Liver (tissue), 8 donors: ENCODE measurements at regions not wholly inside any gene's neighbourhood (a gene's known extent, or its start where the extent isn't known, plus 50 kb on each side); places are given as distances from the start of the nearest gene placed in this dataset.

Experiments used
- DNase-seq: peaks from one replicate; pipeline ENCODE4 v3.0.0-alpha.2; 2017; ENCODE audit warnings: low spot score
- H3K27ac ChIP-seq, 2 donors: one replicate each; pipeline ENCODE4 v1.7.0; 2013; ENCODE audit warnings: inconsistent platforms in 2 of 2, low read length in 2 of 2, control low read depth in 1 of 2, low read depth in 1 of 2, mild to moderate bottlenecking in 1 of 2
- H3K27me3 ChIP-seq, 4 donors: one replicate each; pipeline versions ENCODE4 v1.6.1 to v1.7.0; 2013; ENCODE audit warnings: low read length in 3 of 4, inconsistent platforms in 1 of 4, mild to moderate bottlenecking in 1 of 4, moderate library complexity in 1 of 4; ENCODE audit not compliant: control insufficient read depth in 4 of 4, insufficient read depth in 4 of 4
- H3K36me3 ChIP-seq, 4 donors: one replicate each; pipeline versions ENCODE4 v1.6.1 to v1.7.0; 2013; ENCODE audit warnings: low read length in 3 of 4, mild to moderate bottlenecking in 3 of 4, low read depth in 1 of 4, moderate library complexity in 1 of 4; ENCODE audit not compliant: control insufficient read depth in 4 of 4, insufficient read depth in 3 of 4
- H3K4me1 ChIP-seq, 4 donors: one replicate each; pipeline versions ENCODE4 v1.6.1 to v1.7.0; 2013; ENCODE audit warnings: low read length in 3 of 4, mild to moderate bottlenecking in 3 of 4, moderate library complexity in 1 of 4; ENCODE audit not compliant: control insufficient read depth in 4 of 4, insufficient read depth in 4 of 4
- H3K4me3 ChIP-seq, 3 donors: one replicate each; pipeline versions ENCODE4 v1.6.1 to v1.7.0; 2013; ENCODE audit warnings: low read length in 3 of 3, control low read depth in 1 of 3, low read depth in 1 of 3, mild to moderate bottlenecking in 1 of 3
- H3K9ac ChIP-seq, 2 donors: one replicate each; pipeline ENCODE4 v1.7.0; 2013; ENCODE audit warnings: low read length in 2 of 2, mild to moderate bottlenecking in 2 of 2, moderate library complexity in 2 of 2, control low read depth in 1 of 2, low read depth in 1 of 2
- H3K9me3 ChIP-seq, 4 donors: one replicate each; pipeline versions ENCODE4 v1.6.1 to v1.7.0; 2013; ENCODE audit warnings: low read length in 3 of 4; ENCODE audit not compliant: control insufficient read depth in 4 of 4
- EGR1 ChIP-seq, 2 donors: IDR thresholded peaks; 2 replicates each; pipeline ENCODE4 v1.6.1; 2016 to 2018; ENCODE audit warnings: antibody characterized with exemption in 2 of 2, low read depth in 2 of 2
- FOXA1 ChIP-seq: IDR thresholded peaks from 2 replicates; pipeline ENCODE4 v1.6.1; 2016; ENCODE audit warnings: antibody characterized with exemption
- FOXA2 ChIP-seq: IDR thresholded peaks from 2 replicates; pipeline ENCODE4 v1.6.1; 2016; ENCODE audit warnings: antibody characterized with exemption
- GABPA ChIP-seq, 2 donors: IDR thresholded peaks in 1 of 2; conservative IDR thresholded peaks in 1 of 2; 2 replicates each; pipeline ENCODE4 v1.6.1; 2016; ENCODE audit warnings: antibody characterized with exemption in 2 of 2, mild to moderate bottlenecking in 1 of 2, moderate library complexity in 1 of 2
- HNF4A ChIP-seq, 2 donors: conservative IDR thresholded peaks; 2 replicates each; pipeline ENCODE4 v1.6.1; 2016; ENCODE audit warnings: antibody characterized with exemption in 2 of 2, mild to moderate bottlenecking in 2 of 2
- HNF4G ChIP-seq: IDR thresholded peaks from 2 replicates; pipeline ENCODE4 v1.6.1; 2016; ENCODE audit warnings: antibody characterized with exemption
- JUND ChIP-seq, 2 donors: IDR thresholded peaks; 2 replicates each; pipeline ENCODE4 v1.6.1; 2016; ENCODE audit warnings: antibody characterized with exemption in 2 of 2
- NR2F2 ChIP-seq: IDR thresholded peaks from 2 replicates; pipeline ENCODE4 v1.6.1; 2016; ENCODE audit warnings: antibody characterized with exemption
- RAD21 ChIP-seq, 2 donors: IDR thresholded peaks; 2 replicates each; pipeline ENCODE4 v1.6.1; 2016; ENCODE audit warnings: antibody characterized with exemption in 2 of 2, mild to moderate bottlenecking in 2 of 2
- RXRA ChIP-seq, 2 donors: IDR thresholded peaks; 2 replicates each; pipeline ENCODE4 v1.6.1; 2017 to 2018; ENCODE audit warnings: antibody characterized with exemption in 2 of 2, mild to moderate bottlenecking in 1 of 2
- SP1 ChIP-seq: IDR thresholded peaks from 2 replicates; pipeline ENCODE4 v1.6.1; 2018; ENCODE audit warnings: antibody characterized with exemption, mild to moderate bottlenecking
- TAF1 ChIP-seq: conservative IDR thresholded peaks from 2 replicates; pipeline ENCODE4 v1.6.1; 2016; ENCODE audit warnings: antibody characterized with exemption, mild to moderate bottlenecking
- YY1 ChIP-seq: IDR thresholded peaks from 2 replicates; pipeline ENCODE4 v1.6.1; 2016; ENCODE audit warnings: antibody characterized with exemption, mild to moderate bottlenecking
- WGBS: extraction: QIAGEN DNeasy Blood & Tissue Kit; methylation state at CpG from one replicate; pipeline ENCODE4 v1.1.7; 2013; 5-methylcytosine and 5-hydroxymethylcytosine counted together
- TF ChIP-seq, protein P1 (sequence below): IDR thresholded peaks from 2 replicates; pipeline ENCODE4 v1.6.1; 2016; ENCODE audit warnings: antibody characterized with exemption
- TF ChIP-seq, protein P2 (sequence below): fragments of 150-350 bp; IDR thresholded peaks from 2 replicates; pipeline ENCODE4 v1.5.1; 2017; ENCODE audit warnings: improper control_type of control experiment, low read depth, low read length; ENCODE audit not compliant: missing input control
- TF ChIP-seq, protein P3 (sequence below): IDR thresholded peaks from 2 replicates; pipeline ENCODE4 v1.6.1; 2016; ENCODE audit warnings: antibody characterized with exemption
- TF ChIP-seq, protein P4 (sequence below): IDR thresholded peaks from 2 replicates; pipeline ENCODE4 v1.6.1; 2016; ENCODE audit warnings: antibody characterized with exemption
- TF ChIP-seq, protein P5 (sequence below): IDR thresholded peaks from 2 replicates; pipeline ENCODE4 v1.6.1; 2016; ENCODE audit warnings: antibody characterized with exemption, mild to moderate bottlenecking
- donor health status: healthy.
- donor health status: healthy.
- donor health status: healthy.
- donor health status: healthy.
- donor health status: healthy.

DNA sequence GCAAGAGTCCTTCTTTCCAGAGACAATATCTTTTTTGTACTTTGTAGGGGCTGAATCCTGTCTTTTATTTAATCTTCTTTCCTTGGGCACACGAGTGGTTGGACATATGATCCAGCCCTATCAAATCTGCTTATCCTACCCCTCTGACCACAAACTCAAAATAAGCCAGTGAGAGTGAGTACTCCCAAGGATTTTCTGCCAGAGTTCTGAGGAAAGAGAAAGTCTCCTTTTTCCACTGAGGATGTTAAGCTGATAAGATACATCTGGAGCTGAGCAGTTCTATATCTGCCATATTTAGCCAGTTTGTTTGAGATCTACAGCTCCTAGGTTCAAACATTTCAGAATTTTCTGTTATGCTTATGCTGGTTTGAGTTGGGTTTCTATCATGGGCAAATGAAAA is 134.8 kb upstream of the NWD2 start:
- no peak overlapping the region for H3K4me3 ChIP-seq

DNA sequence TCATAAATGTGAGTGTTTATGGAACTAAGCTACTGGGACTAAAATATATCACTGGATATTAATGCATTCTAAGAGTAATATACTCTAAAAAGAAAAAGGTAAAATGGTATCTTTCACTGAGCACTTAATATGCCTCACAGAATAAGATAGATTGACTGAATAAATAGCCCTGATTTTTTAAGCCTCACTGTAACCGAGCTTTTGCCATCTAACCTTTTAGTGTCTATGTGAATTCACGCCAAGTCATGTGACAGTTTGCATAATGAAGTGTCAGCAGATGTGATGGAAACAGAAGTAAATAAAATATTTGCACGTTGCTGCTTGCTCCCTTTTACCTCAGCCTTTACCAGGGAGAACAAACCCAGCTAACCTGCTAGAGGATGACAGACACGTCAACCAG is 119.7 kb upstream of the NWD2 start:
- Histone ChIP-seq H3K4me1 (no peaks in the 10 kb centered on the region), H3K27ac (no peak overlapping the region), H3K9me3 (peaks cover 0 to 2% (median 0%) of the 10 kb centered on the region in 4 donors), H3K27me3 (no peaks in the 10 kb centered on the region), H3K36me3 (no peaks in the 10 kb centered on the region), H3K9ac (no peak overlapping the region), H3K4me3 (no peak overlapping the region)
- WGBS = 64% methylated on average over 4 of the region's 4 CpGs
- TF ChIP-seq SP1 (no peak), GABPA (IDR thresholded peaks at IDR 0.05 in 1 of 2, conservative IDR thresholded peaks at IDR 0.05 in 1 of 2) (no peak), JUND (IDR thresholded peaks at IDR 0.05) (no peak), FOXA1 (no peak), HNF4G (no peak), TAF1 (no peak), RXRA (IDR thresholded peaks at IDR 0.05) (no peak), NR2F2 (no peak), EGR1 (IDR thresholded peaks at IDR 0.05; ENCODE audit: low read depth in 2 of 2) (no peak), YY1 (no peak), RAD21 (IDR thresholded peaks at IDR 0.05) (no peak), FOXA2 (no peak), HNF4A (conservative IDR thresholded peaks at IDR 0.05) (no peak)
- TF ChIP-seq, protein P1, sequence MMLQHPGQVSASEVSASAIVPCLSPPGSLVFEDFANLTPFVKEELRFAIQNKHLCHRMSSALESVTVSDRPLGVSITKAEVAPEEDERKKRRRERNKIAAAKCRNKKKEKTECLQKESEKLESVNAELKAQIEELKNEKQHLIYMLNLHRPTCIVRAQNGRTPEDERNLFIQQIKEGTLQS = no peak
- TF ChIP-seq, protein P2, sequence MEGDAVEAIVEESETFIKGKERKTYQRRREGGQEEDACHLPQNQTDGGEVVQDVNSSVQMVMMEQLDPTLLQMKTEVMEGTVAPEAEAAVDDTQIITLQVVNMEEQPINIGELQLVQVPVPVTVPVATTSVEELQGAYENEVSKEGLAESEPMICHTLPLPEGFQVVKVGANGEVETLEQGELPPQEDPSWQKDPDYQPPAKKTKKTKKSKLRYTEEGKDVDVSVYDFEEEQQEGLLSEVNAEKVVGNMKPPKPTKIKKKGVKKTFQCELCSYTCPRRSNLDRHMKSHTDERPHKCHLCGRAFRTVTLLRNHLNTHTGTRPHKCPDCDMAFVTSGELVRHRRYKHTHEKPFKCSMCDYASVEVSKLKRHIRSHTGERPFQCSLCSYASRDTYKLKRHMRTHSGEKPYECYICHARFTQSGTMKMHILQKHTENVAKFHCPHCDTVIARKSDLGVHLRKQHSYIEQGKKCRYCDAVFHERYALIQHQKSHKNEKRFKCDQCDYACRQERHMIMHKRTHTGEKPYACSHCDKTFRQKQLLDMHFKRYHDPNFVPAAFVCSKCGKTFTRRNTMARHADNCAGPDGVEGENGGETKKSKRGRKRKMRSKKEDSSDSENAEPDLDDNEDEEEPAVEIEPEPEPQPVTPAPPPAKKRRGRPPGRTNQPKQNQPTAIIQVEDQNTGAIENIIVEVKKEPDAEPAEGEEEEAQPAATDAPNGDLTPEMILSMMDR = no peak
- TF ChIP-seq, protein P3, sequence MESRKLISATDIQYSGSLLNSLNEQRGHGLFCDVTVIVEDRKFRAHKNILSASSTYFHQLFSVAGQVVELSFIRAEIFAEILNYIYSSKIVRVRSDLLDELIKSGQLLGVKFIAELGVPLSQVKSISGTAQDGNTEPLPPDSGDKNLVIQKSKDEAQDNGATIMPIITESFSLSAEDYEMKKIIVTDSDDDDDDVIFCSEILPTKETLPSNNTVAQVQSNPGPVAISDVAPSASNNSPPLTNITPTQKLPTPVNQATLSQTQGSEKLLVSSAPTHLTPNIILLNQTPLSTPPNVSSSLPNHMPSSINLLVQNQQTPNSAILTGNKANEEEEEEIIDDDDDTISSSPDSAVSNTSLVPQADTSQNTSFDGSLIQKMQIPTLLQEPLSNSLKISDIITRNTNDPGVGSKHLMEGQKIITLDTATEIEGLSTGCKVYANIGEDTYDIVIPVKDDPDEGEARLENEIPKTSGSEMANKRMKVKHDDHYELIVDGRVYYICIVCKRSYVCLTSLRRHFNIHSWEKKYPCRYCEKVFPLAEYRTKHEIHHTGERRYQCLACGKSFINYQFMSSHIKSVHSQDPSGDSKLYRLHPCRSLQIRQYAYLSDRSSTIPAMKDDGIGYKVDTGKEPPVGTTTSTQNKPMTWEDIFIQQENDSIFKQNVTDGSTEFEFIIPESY = no peak
- TF ChIP-seq, protein P4, sequence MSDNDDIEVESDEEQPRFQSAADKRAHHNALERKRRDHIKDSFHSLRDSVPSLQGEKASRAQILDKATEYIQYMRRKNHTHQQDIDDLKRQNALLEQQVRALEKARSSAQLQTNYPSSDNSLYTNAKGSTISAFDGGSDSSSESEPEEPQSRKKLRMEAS = no peak
- DNase-seq = no peak

More for the DNA sequence above, 134.8 kb upstream of the NWD2 start:
- TF ChIP-seq YY1 = no peak
- TF ChIP-seq, protein P5, sequence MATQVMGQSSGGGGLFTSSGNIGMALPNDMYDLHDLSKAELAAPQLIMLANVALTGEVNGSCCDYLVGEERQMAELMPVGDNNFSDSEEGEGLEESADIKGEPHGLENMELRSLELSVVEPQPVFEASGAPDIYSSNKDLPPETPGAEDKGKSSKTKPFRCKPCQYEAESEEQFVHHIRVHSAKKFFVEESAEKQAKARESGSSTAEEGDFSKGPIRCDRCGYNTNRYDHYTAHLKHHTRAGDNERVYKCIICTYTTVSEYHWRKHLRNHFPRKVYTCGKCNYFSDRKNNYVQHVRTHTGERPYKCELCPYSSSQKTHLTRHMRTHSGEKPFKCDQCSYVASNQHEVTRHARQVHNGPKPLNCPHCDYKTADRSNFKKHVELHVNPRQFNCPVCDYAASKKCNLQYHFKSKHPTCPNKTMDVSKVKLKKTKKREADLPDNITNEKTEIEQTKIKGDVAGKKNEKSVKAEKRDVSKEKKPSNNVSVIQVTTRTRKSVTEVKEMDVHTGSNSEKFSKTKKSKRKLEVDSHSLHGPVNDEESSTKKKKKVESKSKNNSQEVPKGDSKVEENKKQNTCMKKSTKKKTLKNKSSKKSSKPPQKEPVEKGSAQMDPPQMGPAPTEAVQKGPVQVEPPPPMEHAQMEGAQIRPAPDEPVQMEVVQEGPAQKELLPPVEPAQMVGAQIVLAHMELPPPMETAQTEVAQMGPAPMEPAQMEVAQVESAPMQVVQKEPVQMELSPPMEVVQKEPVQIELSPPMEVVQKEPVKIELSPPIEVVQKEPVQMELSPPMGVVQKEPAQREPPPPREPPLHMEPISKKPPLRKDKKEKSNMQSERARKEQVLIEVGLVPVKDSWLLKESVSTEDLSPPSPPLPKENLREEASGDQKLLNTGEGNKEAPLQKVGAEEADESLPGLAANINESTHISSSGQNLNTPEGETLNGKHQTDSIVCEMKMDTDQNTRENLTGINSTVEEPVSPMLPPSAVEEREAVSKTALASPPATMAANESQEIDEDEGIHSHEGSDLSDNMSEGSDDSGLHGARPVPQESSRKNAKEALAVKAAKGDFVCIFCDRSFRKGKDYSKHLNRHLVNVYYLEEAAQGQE = no peak
- TF ChIP-seq, protein P2 = no peak
- no peak for TF ChIP-seq NR2F2
- TF ChIP-seq EGR1 (IDR thresholded peaks at IDR 0.05; ENCODE audit: low read depth in 2 of 2) = no peak
- TF ChIP-seq, protein P1 = no peak
- WGBS = 35% methylated on average over 1 of the region's 1 CpG
- DNase-seq = no peak
- Histone ChIP-seq H3K4me1 (no peaks in the 10 kb centered on the region), H3K9me3 (no peaks in the 10 kb centered on the region), H3K27ac (no peak overlapping the region), H3K9ac (no peak overlapping the region), H3K36me3 (no peaks in the 10 kb centered on the region), H3K27me3 (no peaks in the 10 kb centered on the region)
